ENCODE measurements at regions not wholly inside any gene's neighbourhood (a gene's known extent, or its start where the extent isn't known, plus 50 kb on each side); places are given as distances from the start of the nearest gene placed in this dataset.

DNA sequence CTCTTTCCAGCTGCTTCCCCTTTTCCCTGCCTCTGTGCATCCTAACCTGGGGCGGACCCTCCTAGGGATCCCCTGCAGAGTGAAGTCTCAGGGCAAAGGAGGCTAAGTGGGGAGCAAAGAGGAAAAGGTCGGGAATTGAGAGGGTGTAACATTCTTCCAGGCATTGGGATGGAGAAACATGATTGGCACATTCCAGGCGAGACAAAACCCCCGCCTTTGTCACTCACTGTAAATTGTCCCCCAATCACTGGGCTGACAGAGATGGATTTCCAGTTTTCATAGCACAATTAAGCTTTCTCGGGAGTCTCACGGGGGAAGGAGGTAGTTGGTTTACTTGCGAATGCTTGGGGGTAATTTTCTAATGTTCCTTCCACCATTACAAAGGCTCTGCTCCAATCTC, 74.9 kb downstream of the MIAT start:
- DNase-seq (ENCODE audit: low read depth) = no peak

DNA sequence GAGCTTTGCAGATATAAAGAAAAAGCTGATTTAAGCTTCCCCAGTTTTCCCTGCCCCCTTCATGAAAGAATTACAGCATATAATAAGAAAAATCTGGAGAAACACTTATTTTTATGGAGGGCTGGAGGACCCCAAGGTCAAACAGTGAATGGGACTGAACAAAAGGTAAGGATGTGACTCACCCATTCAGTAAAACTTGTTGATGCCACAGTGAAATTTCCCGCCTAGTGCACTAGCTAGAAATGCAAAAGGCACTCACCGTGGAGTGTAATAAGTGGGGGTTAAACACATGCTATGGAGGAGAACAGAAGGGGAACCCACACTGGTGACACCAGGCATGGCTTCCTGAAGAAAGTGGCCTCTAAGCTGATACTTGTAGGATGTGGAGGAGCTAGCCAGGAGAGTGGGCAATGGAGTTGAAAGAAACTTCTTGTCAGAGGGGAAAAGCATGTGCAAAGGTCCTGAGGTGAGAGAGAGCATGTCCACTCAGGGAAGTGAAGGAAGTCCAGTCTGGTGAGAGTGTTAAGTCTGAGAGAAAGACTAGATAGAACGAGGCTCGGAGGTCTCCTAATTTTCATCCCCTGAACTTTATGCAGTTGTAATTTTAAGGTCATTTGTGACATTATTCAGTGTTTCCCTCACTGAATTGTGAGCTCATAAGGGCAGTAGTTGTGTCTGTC, 77.1 kb downstream of the MIAT start:
- no peak for DNase-seq (ENCODE audit: low read depth)

- DNase-seq (ENCODE audit: low read depth) = no peak
Measured at GRCh38 chr22:26735019-26735409, 77.6 kb downstream of the MIAT start.

DNA sequence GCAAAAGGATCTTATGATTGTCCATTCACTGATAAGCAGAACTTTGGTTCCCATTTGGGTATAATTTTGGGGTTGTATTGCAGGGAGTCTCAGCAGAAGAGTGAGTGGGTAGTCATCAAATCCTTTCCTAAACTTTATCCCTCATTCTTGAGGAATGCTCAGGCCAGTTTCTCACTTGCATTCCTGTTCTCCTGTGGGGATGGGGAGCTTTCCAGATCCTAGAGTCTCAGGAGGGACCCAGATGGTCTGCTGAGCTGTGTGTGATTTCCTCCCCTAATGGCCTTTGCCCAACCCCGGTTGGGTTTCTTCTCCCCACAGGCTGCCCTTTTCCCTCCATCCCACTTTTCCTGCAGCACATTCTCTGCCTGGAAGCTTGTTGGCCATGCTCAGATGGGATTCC, 79.9 kb downstream of the MIAT start:
- no peak for DNase-seq (ENCODE audit: low read depth)

- no peak for DNase-seq (ENCODE audit: low read depth)
Measured at GRCh38 chr22:26740253-26740652, 82.9 kb downstream of the MIAT start.

DNA sequence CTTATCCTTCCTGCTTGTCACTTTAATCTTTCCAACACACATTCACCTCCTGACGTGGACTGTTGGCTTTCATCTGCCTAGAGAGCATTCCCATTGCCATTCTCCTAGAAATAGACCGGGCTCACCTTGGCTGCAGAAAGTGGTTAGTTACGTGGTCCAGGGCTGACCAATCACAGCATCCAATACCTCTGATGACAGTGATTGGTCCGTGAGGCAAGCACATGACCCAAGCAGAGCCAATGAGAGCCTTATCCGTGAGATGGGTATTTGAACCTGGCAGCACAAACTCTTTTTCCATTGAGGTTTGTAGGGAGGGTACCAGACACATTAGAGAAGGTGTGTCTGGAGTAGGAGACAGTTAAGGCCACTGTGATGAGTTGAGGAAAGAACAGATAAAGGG, 85.8 kb downstream of the MIAT start:
- no peak for DNase-seq (ENCODE audit: low read depth)

- DNase-seq (ENCODE audit: low read depth) = no peak
Measured at GRCh38 chr22:26744892-26745808, 87.8 kb downstream of the MIAT start.

DNA sequence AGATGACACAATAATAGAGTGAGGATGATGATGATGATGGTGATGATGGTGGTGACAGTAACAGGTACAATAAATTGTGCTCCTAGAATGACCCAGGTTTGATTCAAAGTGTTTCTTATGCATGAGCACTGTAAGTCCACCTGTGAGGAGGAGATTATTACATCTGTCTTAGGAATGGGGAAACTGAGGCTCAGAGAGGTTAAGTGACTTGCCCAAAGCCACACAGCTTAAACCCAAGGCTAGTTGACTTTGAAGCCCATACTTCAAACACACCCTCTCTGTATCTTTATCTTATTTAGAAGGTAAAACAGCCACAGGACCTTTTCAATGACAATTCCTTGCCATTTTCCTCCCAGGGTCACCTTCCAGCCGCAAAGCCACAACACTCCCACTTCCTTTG, 88.9 kb downstream of the MIAT start:
- DNase-seq (ENCODE audit: low read depth) = no peak

DNA sequence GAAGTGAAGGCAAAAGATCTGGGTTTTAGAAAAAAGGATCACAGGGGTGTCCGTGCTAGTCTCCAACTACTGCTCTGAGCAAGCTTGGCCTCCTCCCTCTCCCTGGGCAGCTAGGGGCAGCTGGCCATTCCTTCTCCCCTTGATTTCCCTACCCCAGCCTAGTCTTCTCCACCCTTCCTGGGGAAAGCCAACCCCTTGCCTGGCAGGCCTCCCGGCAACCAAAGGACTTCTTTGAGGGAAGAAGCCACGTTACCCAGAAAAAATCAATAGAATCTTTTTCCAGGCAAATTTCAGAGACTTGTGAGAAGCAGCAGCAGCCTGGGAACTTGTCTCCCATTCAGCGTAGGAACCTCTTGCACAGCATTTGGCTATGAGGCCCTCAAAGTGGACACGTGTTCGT, 91.5 kb downstream of the MIAT start:
- no peak for DNase-seq (ENCODE audit: low read depth)

GRCh38 chr22:26751217-26751616, 93.8 kb downstream of the MIAT start:
- no peak for DNase-seq (ENCODE audit: low read depth)

- DNase-seq (ENCODE audit: low read depth) = no peak
Measured at GRCh38 chr22:26753125-26753862, 95.9 kb downstream of the MIAT start.

DNA sequence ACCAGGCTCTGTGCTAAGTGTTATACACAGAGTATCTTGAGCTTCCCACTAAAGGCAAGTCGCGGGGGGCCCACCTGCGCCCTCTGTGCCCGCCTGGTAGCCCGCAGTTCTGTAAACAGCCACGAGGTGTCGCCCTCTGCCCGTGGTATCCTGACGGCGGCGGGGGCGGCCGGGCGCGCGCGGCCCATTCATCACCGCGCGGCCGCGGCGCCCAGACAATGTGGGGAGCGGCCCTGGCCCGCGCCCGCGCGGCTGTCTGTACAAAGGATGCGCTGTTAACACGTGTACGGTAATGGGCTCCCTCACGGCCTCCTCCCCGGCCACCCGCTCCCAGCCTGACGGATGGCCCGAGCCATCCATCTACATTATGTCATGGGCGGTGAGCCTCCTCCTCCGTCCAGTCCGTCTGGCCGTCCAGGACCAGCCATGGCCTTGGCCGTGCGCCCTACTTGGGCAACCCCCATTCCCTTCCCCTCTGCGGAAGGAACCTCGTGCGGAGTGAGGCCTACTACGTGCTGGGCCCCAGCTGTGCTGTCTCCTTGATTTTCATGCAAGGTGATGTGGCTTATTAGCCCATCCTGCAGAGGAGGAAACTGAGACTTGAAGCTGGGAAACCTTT, 99.4 kb downstream of the MIAT start:
- peak; percentile 22 for DNase-seq (ENCODE audit: low read depth)

- no peak for DNase-seq (ENCODE audit: low read depth)
Measured at GRCh38 chr22:26757496-26757895, 100.1 kb downstream of the MIAT start.

- DNase-seq (ENCODE audit: low read depth) = no peak
Measured at GRCh38 chr22:26762503-26763472, 105.4 kb downstream of the MIAT start.

DNA sequence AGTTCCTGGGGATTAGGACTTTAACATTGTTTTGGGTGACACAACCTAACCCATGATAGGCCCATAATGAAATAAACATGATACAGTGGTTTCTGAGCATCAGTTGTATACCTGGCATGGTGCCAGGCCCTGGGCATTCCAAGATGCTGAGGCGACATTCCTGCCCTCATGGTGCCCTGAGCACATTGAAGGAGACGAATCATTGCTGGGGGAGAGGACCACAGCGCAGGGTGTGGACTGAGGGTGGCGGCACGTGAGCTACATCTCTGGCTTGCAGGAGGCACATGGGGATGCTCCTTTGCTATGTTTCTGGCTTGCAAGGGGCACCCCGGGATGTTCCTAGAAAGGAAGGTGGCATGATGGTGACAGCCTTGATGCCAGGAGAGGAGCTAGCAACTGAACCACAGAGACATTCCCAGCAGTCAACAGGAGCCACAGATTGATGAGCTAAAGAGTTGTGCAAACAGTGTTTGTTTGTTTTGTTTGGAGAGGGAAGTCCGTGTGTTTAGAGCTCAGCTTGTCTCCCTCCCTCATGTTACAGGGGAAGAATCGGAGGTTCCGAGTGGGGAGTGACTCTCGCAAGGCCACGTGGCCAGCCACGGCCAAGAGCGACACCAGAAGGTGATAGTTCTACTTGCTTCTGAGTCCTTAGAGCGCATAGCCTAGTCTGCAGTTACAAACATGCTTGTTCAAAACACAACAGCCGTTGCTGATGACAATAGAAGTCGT, 106.4 kb downstream of the MIAT start:
- no peak for DNase-seq (ENCODE audit: low read depth)

GRCh38 chr22:26766510-26767350, 109.3 kb downstream of the MIAT start:
- no peak for DNase-seq (ENCODE audit: low read depth)

- no peak for DNase-seq (ENCODE audit: low read depth)
Measured at GRCh38 chr22:26767351-26768155, 110.2 kb downstream of the MIAT start.

DNA sequence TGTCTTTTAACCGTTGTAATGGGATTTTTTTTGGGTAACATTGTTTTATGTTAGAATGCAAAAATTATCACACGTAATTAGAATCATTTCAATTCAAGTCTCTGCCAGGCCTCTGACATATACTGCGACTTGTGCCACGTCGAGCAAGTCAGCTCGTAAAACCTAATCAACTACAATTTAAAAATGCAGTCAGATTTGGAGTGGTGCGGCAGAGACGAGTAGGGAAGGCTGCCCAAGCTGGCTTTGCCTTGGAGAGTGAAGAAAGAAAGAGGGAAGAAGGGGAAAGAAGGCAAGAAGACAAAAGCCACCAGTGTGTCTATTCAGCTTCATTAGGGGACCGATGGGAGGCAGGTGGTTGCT, 110.7 kb downstream of the MIAT start:
- DNase-seq (ENCODE audit: low read depth) = no peak

DNA sequence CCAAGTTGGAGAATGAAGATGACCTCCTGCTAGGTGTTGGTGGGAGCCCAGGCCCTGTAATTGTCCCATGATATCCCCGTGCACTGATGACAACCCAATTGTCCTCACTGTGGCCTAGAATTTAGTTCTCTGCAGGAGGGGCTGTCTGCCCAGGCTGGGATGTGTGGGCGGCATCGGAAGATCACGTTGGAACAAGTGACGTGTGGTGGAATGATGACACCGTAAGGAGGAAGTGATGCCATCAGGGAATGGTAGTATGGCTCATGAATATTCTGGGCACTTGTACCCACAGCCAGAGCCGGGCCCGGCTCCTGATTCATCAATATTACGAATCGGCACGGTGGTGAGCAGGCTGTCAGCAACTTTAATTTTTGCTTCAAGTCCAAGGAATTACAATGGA, 111.6 kb downstream of the MIAT start:
- no peak for DNase-seq (ENCODE audit: low read depth)

Measured in stimulated activated CD8-positive, alpha-beta memory T cell treated with anti-CD3 and anti-CD28 coated beads, Interleukin-7, amount 100 ng/mL, for 24 hours (primary cell).